OCI-LY7 (cell line): ENCODE measurements at regions not wholly inside any gene's neighbourhood (a gene's known extent, or its start where the extent isn't known, plus 50 kb on each side); places are given as distances from the start of the nearest gene placed in this dataset.

Source experiments
- BruUV-seq: library from RNA; stranded (reverse); fragments of 400-500 nt; replicated peaks from 2 replicates; lab custom pipeline; 2021; lab: Mats Ljungman, UMichigan
- CTCF ChIA-PET: fragments of 300-600 bp; sonication (Branson Sonifier 250); formaldehyde crosslinking; loops from one replicate; lab custom pipeline; 2022; ENCODE audit warnings: antibody characterized with exemption; ENCODE audit not compliant: unreplicated experiment; lab: Charles Lee
- POLR2A ChIA-PET: fragments of 300-600 bp; sonication (Branson Sonifier 250); formaldehyde crosslinking; loops from one replicate; lab custom pipeline; 2022; ENCODE audit warnings: antibody characterized with exemption; lab: Charles Lee
- DNase-seq: peaks from one replicate; pipeline ENCODE4 v3.0.0-alpha.2; 2015; ENCODE audit warnings: low spot score
- H2AFZ ChIP-seq: fragments of 200-600 bp; sonication (generic), shearing (Covaris generic); 2 replicates; pipeline ENCODE4 v1.6.1; 2014; ENCODE audit warnings: mild to moderate bottlenecking, antibody characterized with exemption, low read length, moderate library complexity
- H3K27ac ChIP-seq: fragments of 200-600 bp; sonication (generic); 2 replicates; pipeline ENCODE4 v1.5.1; 2014; ENCODE audit warnings: mixed run types, low read depth, mild to moderate bottlenecking, moderate library complexity, low read length, inconsistent platforms; ENCODE audit not compliant: poor library complexity, severe bottlenecking
- H3K36me3 ChIP-seq: fragments of 200-600 bp; sonication (generic); 2 replicates; pipeline ENCODE4 v1.6.1; 2014; ENCODE audit warnings: mild to moderate bottlenecking, antibody characterized with exemption, low read length, moderate library complexity, mixed read lengths; ENCODE audit not compliant: insufficient read depth
- H3K4me1 ChIP-seq: fragments of 200-600 bp; sonication (generic); 2 replicates; pipeline ENCODE4 v1.5.1; 2014; ENCODE audit warnings: mild to moderate bottlenecking, low read length; ENCODE audit not compliant: insufficient read depth, poor library complexity, severe bottlenecking
- H3K4me2 ChIP-seq: fragments of 200-600 bp; sonication (generic); 2 replicates; pipeline ENCODE4 v1.6.1; 2014; ENCODE audit warnings: mild to moderate bottlenecking, low read length
- H3K4me3 ChIP-seq: fragments of 200-600 bp; sonication (generic); 2 replicates; pipeline ENCODE4 v1.5.1; 2014; ENCODE audit warnings: mild to moderate bottlenecking, low read depth, low read length; ENCODE audit not compliant: poor library complexity, severe bottlenecking
- H3K79me2 ChIP-seq: fragments of 200-600 bp; sonication (generic); 2 replicates; pipeline ENCODE4 v1.6.1; 2016; ENCODE audit warnings: low read depth, mild to moderate bottlenecking, low read length, moderate library complexity, mixed read lengths; ENCODE audit not compliant: insufficient read depth
- H3K9me2 ChIP-seq: fragments of 200-600 bp; sonication (generic); 2 replicates; pipeline ENCODE4 v1.6.1; 2016; ENCODE audit warnings: mild to moderate bottlenecking, low read length, mixed read lengths; ENCODE audit not compliant: insufficient read depth
- H3K9me3 ChIP-seq: fragments of 200-600 bp; sonication (generic); 2 replicates; pipeline ENCODE4 v1.6.1; 2014; ENCODE audit warnings: mild to moderate bottlenecking, mixed run types, low read length, mixed read lengths
- H4K20me1 ChIP-seq: fragments of 200-600 bp; sonication (generic); 2 replicates; pipeline ENCODE4 v1.6.1; 2014; ENCODE audit warnings: mild to moderate bottlenecking, antibody characterized with exemption, low read length, moderate library complexity, mixed read lengths; ENCODE audit not compliant: insufficient read depth
- CTCF ChIP-seq: fragments of 200-600 bp; sonication (generic); conservative IDR thresholded peaks from 2 replicates; pipeline ENCODE4 v1.5.1; 2014; ENCODE audit warnings: mild to moderate bottlenecking, antibody characterized with exemption, low read length, moderate library complexity, mixed read lengths
- EZH2phosphoT487 ChIP-seq: fragments of 200-600 bp; sonication (generic); IDR thresholded peaks from 2 replicates; pipeline ENCODE4 v1.6.1; 2018; ENCODE audit warnings: low read depth, borderline replicate concordance, mild to moderate bottlenecking, mixed run types, antibody characterized with exemption, low read length, moderate library complexity, mixed read lengths
- intact Hi-C: fragments of 100-400 bp; cut with micrococcal nuclease; formaldehyde crosslinking; loops from one replicate; pipeline ENCODE4 v1.10.0; 2022; ENCODE audit not compliant: unreplicated experiment

GRCh38 chr6:51322505-51322904 lies 503.8 kb downstream of the TFAP2B start:
- no peaks in the 10 kb centered on the region for H3K36me3 ChIP-seq
- H3K27ac ChIP-seq, result no peak overlapping the region
- H2AFZ ChIP-seq, result no peak overlapping the region
- H4K20me1 ChIP-seq, result no peaks in the 10 kb centered on the region
- no peak overlapping the region for H3K4me2 ChIP-seq
- no peak for DNase-seq
- H3K4me3 ChIP-seq, result no peak overlapping the region
- TF ChIP-seq EZH2phosphoT487, result no peak
- no peaks in the 10 kb centered on the region for H3K9me3 ChIP-seq
- POLR2A ChIA-PET, result no interaction called here
- H3K9me2 ChIP-seq, result no peaks in the 10 kb centered on the region
- intact Hi-C loops, result no loop called here
- no peaks in the 10 kb centered on the region for H3K4me1 ChIP-seq
- H3K79me2 ChIP-seq, result no peaks in the 10 kb centered on the region
- BruUV-seq, result no TSS peak
- CTCF ChIA-PET, result no interaction called here

- H2AFZ ChIP-seq, result no peak overlapping the region
- no peak overlapping the region for H3K4me2 ChIP-seq
- no TSS peak for BruUV-seq
- no peaks in the 10 kb centered on the region for H4K20me1 ChIP-seq
- no peaks in the 10 kb centered on the region for H3K9me3 ChIP-seq
- intact Hi-C loops, result no loop called here
- no peak for DNase-seq
- ChIA-PET POLR2A (interaction anchor here (1.4 kb wide), 1 partner anchor 36 kb away, joined by 4 read pairs; no protein-coding TSS in a partner anchor), CTCF (no interaction called here)
- no peak overlapping the region for H3K27ac ChIP-seq
- no peak for TF ChIP-seq EZH2phosphoT487
- no peak for TF ChIP-seq CTCF
- no peaks in the 10 kb centered on the region for H3K36me3 ChIP-seq
- H3K4me1 ChIP-seq, result no peaks in the 10 kb centered on the region
- H3K79me2 ChIP-seq, result no peaks in the 10 kb centered on the region
- H3K4me3 ChIP-seq, result no peak overlapping the region
- H3K9me2 ChIP-seq, result no peaks in the 10 kb centered on the region
These were observed 504.4 kb downstream of the TFAP2B start for GRCh38 chr6:51323056-51323455.

- no peaks in the 10 kb centered on the region for H3K79me2 ChIP-seq
- no peak overlapping the region for H3K4me2 ChIP-seq
- TF ChIP-seq CTCF (no peak), EZH2phosphoT487 (no peak)
- H4K20me1 ChIP-seq, result no peaks in the 10 kb centered on the region
- no peaks in the 10 kb centered on the region for H3K36me3 ChIP-seq
- intact Hi-C loops, result no loop called here
- POLR2A ChIA-PET, result no interaction called here
- no peak overlapping the region for H3K27ac ChIP-seq
- no peak overlapping the region for H2AFZ ChIP-seq
- no peaks in the 10 kb centered on the region for H3K9me3 ChIP-seq
- H3K4me3 ChIP-seq, result no peak overlapping the region
- no peak for DNase-seq
- BruUV-seq, result no TSS peak
- H3K9me2 ChIP-seq, result no peaks in the 10 kb centered on the region
- H3K4me1 ChIP-seq, result no peaks in the 10 kb centered on the region
- CTCF ChIA-PET, result no interaction called here
These were observed 512.3 kb downstream of the TFAP2B start for GRCh38 chr6:51330971-51331370.
